ENCODE measurements at regions not wholly inside any gene's neighbourhood (a gene's known extent, or its start where the extent isn't known, plus 50 kb on each side); places are given as distances from the start of the nearest gene placed in this dataset.

- no peaks in the 10 kb centered on the region for H3K4me1 Mint-ChIP-seq (ENCODE audit: low read depth)
Observed at GRCh38 chr3:145639875-145640274, 521.1 kb downstream of the PLOD2 start.

DNA sequence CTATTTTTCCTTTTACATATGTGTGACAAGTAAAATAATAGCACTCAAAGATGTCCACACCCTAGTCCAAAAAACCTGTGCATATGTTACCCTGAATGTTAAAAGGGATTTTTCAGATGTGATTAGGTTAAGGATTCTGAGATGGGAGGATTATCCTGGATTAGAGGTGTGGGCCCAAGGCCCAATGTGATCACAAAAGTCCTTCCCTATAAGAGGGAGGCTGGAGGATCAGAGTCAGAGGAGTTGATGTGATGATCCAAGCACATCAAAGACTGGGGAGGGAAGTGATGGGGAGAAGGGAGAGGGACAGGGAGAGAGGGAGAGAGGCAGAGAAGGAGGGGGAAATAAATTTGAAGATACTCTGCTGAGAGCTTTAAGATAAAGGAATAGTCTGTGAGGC, 512.6 kb downstream of the PLOD2 start:
- no peaks in the 10 kb centered on the region for H3K27me3 Mint-ChIP-seq (ENCODE audit: insufficient read depth)
- TF ChIP-seq, protein P1, sequence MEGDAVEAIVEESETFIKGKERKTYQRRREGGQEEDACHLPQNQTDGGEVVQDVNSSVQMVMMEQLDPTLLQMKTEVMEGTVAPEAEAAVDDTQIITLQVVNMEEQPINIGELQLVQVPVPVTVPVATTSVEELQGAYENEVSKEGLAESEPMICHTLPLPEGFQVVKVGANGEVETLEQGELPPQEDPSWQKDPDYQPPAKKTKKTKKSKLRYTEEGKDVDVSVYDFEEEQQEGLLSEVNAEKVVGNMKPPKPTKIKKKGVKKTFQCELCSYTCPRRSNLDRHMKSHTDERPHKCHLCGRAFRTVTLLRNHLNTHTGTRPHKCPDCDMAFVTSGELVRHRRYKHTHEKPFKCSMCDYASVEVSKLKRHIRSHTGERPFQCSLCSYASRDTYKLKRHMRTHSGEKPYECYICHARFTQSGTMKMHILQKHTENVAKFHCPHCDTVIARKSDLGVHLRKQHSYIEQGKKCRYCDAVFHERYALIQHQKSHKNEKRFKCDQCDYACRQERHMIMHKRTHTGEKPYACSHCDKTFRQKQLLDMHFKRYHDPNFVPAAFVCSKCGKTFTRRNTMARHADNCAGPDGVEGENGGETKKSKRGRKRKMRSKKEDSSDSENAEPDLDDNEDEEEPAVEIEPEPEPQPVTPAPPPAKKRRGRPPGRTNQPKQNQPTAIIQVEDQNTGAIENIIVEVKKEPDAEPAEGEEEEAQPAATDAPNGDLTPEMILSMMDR (IDR thresholded peaks at IDR 0.05), result no peak
- peaks cover 22% of the 10 kb centered on the region for H3K9me3 Mint-ChIP-seq
- H3K4me1 Mint-ChIP-seq (ENCODE audit: low read depth), result no peaks in the 10 kb centered on the region
- no peak overlapping the region for H3K4me3 Mint-ChIP-seq
- no peaks in the 10 kb centered on the region; the same call in 1 of the 2 replicates for H3K36me3 Mint-ChIP-seq (ENCODE audit: low read depth)
- DNase-seq, result no peak
- H3K27ac Mint-ChIP-seq, result no peak overlapping the region

More at GRCh38 chr3:145639875-145640274, 521.1 kb downstream of the PLOD2 start:
- Mint-ChIP-seq H3K9me3 (peaks cover 24% of the 10 kb centered on the region), H3K36me3 (ENCODE audit: low read depth) (no peaks in the 10 kb centered on the region; the same call in 1 of the 2 replicates), H3K27ac (no peak overlapping the region), H3K4me3 (no peak overlapping the region), H3K27me3 (ENCODE audit: insufficient read depth) (no peaks in the 10 kb centered on the region)
- no peak for DNase-seq
- TF ChIP-seq, protein P1 (IDR thresholded peaks at IDR 0.05), result no peak

GRCh38 chr3:145649368-145649887, 511.6 kb downstream of the PLOD2 start:
- TF ChIP-seq, protein P1 (IDR thresholded peaks at IDR 0.05), result no peak
- Mint-ChIP-seq H3K4me3 (no peak overlapping the region), H3K27me3 (ENCODE audit: insufficient read depth) (no peaks in the 10 kb centered on the region), H3K36me3 (ENCODE audit: low read depth) (no peaks in the 10 kb centered on the region), H3K27ac (no peak overlapping the region), H3K4me1 (ENCODE audit: low read depth) (no peaks in the 10 kb centered on the region), H3K9me3 (peaks cover 24% of the 10 kb centered on the region)
- DNase-seq, result no peak

DNA sequence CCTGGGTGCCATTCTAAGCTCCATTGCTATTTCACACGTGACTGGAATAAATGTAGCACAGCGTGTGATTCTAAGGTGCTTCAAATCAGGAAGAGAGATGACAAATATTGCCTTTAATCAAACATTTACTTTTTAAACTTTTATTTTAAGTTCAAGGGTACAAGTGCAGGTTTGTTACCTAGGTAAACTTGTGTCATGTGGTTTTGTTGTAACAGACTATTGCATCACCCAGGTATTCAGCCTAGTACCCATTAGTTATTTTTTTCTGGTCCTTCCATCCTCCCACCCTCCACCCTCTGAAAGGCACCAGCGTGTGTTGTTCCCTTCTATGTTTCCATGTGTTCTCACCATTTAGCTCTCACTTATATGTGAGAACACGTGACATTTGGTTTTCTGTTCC, 510.8 kb downstream of the PLOD2 start:
- H3K27ac Mint-ChIP-seq, result no peak overlapping the region
- peaks cover 28% of the 10 kb centered on the region for H3K9me3 Mint-ChIP-seq
- DNase-seq, result no peak

DNA sequence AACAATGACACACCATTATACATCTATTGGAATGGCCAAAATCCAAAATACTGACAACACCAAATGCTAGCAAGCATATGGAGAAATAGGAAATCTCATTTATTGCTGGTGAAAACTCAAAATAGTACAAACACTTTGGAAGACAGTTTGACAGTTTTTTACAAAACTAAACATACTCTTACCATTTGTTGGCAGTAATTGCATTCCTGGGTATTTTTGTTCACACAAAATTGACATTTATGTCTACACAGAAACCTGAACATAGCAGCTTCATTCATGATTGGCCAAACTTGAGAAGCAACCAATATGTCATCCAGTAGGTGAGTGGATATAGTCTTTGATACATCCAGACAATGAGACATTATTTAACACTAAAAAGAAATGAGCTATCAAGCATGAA, 489.9 kb downstream of the PLOD2 start:
- Mint-ChIP-seq H3K4me3 (no peak overlapping the region), H3K27ac (no peak overlapping the region), H3K9me3 (peaks cover 22% of the 10 kb centered on the region), H3K36me3 (ENCODE audit: low read depth) (no peaks in the 10 kb centered on the region), H3K27me3 (ENCODE audit: insufficient read depth) (no peaks in the 10 kb centered on the region), H3K4me1 (ENCODE audit: low read depth) (no peaks in the 10 kb centered on the region)
- TF ChIP-seq, protein P1 (IDR thresholded peaks at IDR 0.05), result no peak
- no peak for DNase-seq

More for the DNA sequence above, 510.8 kb downstream of the PLOD2 start:
- Mint-ChIP-seq H3K4me3 (no peak overlapping the region), H3K36me3 (ENCODE audit: low read depth) (no peaks in the 10 kb centered on the region), H3K4me1 (ENCODE audit: low read depth) (no peaks in the 10 kb centered on the region), H3K27me3 (ENCODE audit: insufficient read depth) (no peaks in the 10 kb centered on the region)
- TF ChIP-seq, protein P1 (IDR thresholded peaks at IDR 0.05), result no peak

GRCh38 chr3:145673838-145674237, 487.1 kb downstream of the PLOD2 start:
- Mint-ChIP-seq H3K4me3 (no peak overlapping the region), H3K27me3 (ENCODE audit: insufficient read depth) (no peaks in the 10 kb centered on the region), H3K9me3 (peaks cover 22% of the 10 kb centered on the region), H3K4me1 (ENCODE audit: low read depth) (no peaks in the 10 kb centered on the region), H3K36me3 (ENCODE audit: low read depth) (no peaks in the 10 kb centered on the region), H3K27ac (no peak overlapping the region)
- TF ChIP-seq, protein P1 (IDR thresholded peaks at IDR 0.05), result no peak
- no peak for DNase-seq
